ENCODE measurements at regions not wholly inside any gene's neighbourhood (a gene's known extent, or its start where the extent isn't known, plus 50 kb on each side); places are given as distances from the start of the nearest gene placed in this dataset.

- DNase-seq = peak; percentile 28
These were observed 293.5 kb upstream of the RTL1 start for GRCh38 chr14:101196795-101197590.

DNA sequence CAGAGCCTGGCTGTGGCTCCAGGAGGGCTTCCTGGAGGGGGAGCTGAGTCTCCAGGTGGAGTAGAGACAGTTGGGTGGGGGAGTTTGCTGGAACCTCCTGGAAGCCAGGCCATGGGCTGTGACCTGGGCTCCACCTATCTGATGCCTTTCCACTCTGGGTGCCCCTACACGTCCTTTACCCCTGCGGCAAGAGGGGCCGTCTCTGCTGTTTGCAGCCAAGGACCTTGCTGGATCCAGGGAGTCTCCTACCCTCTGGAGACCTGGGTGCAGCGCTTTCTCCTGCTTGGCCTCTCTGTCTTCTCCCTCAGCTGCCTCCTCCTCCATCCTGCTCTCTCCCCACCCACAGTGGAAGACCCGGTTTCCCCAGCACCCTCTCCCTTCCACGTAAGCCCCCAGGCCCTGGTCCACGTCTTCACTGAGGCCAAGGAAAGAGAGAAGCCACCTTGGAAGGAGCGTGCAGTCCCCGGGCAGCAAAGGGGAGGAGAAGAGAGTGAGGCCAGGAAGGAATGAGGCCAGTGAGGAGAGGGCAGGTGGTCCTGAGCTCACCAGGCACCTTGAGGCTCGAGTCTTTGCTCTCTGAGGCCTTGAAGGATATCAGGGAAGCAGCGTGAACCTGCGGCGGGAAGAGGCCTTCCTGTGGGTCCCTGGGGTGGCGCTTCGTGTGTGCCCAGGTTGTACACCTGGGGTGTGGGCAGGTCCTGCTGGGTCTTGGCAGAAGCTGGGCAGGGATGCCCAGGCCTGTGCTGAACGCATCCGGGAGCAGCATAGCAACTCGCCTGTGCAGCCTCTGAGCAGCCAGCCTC is 294.3 kb upstream of the RTL1 start:
- DNase-seq = peak; percentile 17

GRCh38 chr14:101198398-101199027 is 295.0 kb upstream of the RTL1 start:
- peak; percentile 8 for DNase-seq

DNA sequence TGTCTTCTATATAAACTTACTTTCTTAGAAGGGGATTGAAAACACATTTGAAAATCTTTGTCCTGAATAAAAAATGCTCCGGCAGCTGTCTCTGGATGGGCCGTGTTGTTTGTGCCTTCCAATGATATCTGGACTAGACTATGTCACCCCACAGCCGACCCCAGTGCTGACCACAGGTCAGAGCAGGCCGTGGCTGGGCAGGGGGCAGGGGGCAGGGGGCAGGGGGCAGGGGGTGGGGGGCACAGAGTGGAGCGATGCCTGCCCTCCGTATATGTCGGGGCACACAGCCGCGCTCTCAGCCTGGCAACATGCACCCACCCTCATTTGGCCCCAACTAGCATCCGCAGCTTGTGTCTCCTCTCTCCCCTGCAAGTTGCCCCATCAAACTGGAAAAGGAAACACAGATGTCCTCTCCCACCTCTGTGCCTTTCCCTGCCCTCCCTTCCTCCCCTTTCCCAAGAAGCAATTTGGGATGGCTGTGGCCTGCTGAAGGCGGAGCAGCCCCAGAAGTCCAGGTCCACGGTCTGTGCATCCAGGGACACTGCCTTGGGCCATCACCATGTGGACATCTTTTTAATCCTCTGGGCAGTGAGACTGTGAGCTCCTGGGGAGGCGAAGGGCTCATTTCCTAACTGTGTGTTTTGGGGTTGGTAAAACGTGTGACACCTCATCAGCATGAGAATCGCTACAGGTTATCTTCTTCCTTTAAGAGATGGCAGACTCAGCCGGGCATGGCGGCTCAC is 295.7 kb upstream of the RTL1 start:
- DNase-seq = peak; percentile 8

DNA sequence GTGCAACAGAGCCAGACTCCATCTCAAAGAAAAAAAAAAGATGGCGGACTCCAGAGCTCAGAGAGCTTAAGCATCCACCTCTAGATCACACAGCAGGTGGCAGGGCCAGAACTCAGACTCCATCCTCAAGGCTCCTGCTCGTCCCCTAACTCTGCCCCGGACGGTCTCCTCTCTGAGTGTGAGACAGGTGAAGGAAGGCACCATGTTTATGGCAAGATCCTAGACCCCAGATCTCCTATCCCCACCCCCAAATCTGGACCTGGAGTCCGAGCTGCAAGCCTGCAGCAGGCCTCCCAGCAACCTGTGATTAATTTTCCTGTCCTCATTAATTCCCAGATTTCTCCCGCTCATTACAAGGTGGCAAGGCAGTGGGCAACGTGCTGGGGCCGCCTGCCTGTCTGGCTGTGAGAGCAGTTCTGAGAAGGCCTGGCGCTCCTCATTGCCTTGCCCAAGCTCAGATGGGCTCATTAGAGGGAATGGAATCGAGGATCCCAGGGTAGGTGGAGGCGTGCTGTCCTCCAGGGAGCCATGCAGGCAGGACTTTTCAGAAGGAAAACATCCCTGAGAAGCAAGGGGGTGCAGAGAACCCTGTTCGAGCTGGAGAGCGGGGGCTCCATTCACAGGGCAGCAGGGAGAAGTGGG is 296.6 kb upstream of the RTL1 start:
- DNase-seq = peak; percentile 7

GRCh38 chr14:101200650-101201516 is 297.4 kb upstream of the RTL1 start:
- peak; percentile 11 for DNase-seq

- DNase-seq = peak; percentile 6
These were observed 298.1 kb upstream of the RTL1 start for GRCh38 chr14:101201535-101202151.

GRCh38 chr14:101202627-101203404 is 299.3 kb upstream of the RTL1 start:
- peak; percentile 3 for DNase-seq

GRCh38 chr14:101206556-101206955 is 303.0 kb upstream of the RTL1 start:
- DNase-seq = no peak

GRCh38 chr14:101207041-101207440 is 303.5 kb upstream of the RTL1 start:
- no peak for DNase-seq

DNA sequence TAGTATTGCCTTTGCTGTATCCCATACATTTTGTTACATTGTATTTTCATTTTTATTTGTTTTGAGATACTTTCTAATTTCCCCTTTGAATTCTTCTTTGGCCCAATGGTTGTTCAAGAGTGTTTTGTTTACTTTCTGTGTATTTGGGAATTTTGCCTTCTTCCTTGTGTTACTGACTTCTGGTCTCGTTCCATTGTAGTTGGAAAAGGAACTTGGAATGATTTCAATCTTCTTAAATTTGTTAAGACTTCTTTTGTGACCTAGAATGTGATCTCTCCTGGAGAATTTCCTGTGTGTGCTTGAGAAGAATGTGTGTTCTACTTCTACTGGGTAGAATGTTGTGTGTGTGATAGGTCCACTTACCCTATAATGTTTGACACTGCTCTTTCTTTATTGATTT is 304.4 kb upstream of the RTL1 start:
- DNase-seq = no peak

- DNase-seq = no peak
These were observed 306.1 kb upstream of the RTL1 start for GRCh38 chr14:101209594-101209993.

DNA sequence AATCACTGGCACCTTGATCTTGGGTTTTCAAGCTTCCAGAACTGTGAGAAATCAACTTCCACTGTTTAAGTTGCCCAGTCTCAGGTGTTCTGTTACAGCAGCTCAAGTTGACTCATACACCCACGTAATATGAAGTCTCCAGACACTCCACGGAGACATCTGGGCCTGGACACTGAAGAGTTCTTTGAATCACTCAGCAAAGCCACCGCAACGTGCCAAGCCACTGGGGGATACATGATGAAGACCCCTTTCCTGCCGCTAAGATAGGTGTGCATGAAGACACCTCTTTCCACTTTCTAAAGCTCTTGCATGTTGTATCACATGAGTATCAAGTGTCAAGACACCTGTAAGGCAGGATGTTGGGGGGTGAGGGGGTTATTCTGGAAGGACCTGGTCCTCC is 311.7 kb upstream of the RTL1 start:
- peak; percentile 6 for DNase-seq

DNA sequence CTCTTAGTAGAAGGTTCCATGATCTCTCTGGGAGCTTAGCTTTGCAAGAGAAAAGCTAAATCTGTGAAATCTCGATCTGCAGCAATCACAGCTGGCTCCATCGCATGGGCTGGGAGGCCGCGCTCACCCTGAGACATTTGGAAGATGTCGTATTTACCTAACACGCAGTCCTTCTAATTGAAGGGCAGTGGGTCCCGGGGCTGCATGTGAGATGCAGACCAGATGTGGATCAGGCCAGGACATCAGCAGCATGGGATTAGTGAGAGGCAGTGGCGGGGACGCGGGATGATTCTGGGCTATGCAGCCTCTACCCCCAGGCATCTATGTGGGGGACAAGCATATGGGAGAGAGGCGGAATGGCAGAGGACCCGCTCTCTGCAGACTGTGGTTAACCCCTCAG is 312.4 kb upstream of the RTL1 start:
- peak; percentile 18 for DNase-seq

DNA sequence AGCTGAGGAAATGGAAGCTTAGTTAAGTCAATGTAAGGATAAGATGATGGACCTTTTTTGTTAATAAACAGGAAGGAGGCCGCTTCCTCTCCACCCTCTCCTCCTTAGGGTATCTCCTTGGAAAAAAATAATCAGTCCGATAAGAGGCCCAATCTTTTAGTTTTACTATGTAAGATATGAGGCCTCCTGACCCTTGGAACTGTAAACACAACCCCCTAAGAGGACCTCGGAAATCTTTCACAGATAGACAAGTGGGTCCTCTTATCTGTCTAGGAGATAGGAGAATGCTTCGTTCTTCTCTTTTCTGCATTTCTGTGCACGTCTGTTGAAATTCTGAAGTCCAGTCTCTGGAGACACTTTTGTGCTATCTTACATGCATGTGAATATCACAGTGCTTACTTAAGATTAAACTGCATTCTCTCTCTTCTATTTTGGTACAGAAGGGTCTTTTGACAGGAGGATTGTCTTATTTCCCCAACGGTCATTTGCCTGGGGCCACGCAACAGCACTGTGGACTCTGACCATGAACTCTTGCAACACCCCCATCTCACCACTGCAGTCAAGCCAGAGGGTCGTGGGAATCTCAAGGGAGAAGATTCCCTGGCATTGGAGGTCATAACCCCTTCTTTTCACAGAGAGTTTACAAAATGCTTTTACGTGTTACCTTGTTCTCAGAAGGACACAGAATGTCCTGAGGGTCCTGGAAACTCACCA is 313.0 kb upstream of the RTL1 start:
- no peak for DNase-seq

GRCh38 chr14:101217080-101217463 is 313.6 kb upstream of the RTL1 start:
- DNase-seq = no peak

GRCh38 chr14:101217616-101218371 is 314.3 kb upstream of the RTL1 start:
- peak; percentile 12 for DNase-seq

DNA sequence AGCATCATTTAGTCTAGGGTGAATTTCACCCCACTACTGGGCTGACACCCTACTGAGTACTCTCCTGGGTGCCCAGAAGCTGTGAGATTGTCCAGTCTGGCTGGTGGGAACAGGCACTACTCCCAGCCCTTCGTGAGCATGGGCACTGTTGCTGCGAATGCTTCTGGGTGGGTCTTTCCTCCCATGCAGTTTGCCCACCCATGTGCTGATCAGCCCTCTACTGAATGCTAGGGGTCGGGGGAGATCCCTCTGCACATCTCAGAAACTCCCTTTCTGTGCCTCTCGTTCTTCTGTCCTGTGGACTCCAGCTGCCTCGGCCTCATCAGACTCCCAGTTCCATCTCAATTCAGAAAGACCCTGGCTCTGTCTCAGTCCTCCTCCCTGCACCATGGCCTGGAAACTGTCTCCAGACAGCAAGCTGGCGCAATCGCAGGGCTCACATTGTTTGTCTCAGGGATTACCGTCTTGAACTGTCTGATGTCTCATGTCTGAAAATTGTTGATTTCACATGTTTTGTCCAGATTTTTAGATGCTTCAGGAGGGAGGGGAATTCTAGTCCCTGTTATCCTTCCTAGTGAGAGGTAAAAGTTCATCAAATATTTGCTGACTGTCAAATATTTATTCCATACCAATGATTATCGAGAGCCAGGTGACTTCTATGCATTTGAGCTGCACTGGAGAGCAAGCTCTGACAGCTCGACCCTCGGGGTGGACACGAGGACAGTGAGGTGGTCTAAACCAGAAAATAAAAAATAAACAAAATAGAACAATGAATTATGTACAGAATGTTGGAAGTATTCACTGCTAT is 316.6 kb upstream of the RTL1 start:
- DNase-seq = no peak

Data from femur (tissue), 1 donor.